SK-N-SH (cell line): ENCODE measurements at regions not wholly inside any gene's neighbourhood (a gene's known extent, or its start where the extent isn't known, plus 50 kb on each side); places are given as distances from the start of the nearest gene placed in this dataset.

Experiments
- CTCF ChIA-PET: fragments of 300-600, 350-600 bp; formaldehyde crosslinking; extraction: SDS; loops from one replicate; lab custom pipeline; 2021; lab: Yijun Ruan, JAX
- POLR2A ChIA-PET: fragments of 350-600 bp; sonication (Branson Sonifier 250); formaldehyde crosslinking; extraction: SDS; loops from one replicate; lab custom pipeline; 2020; ENCODE audit warnings: antibody characterized with exemption, inconsistent platforms; lab: Yijun Ruan, JAX
- DNase-seq: peaks from one replicate; pipeline ENCODE4 v3.0.0; 2012
- H2AFZ ChIP-seq: fragments of 200-600 bp; sonication (generic); 2 replicates; pipeline ENCODE4 v1.8.1; 2016; ENCODE audit warnings: antibody characterized with exemption, mild to moderate bottlenecking, low read depth
- H3F3A ChIP-seq: fragments of 200-600 bp; sonication (generic); replicated peaks from 2 replicates; pipeline ENCODE3; 2016; ENCODE audit warnings: antibody characterized with exemption, mild to moderate bottlenecking; ENCODE audit not compliant: insufficient read depth
- H3K27ac ChIP-seq, 2 experiments: fragments of 200-500 bp in 1 of 2; fragments of 200-600 bp in 1 of 2; sonication (Bioruptor generic) in 1 of 2; sonication (generic), shearing (Covaris generic) in 1 of 2; 2 replicates each; pipeline versions ENCODE4 v1.5.1 to v1.6.1; 2014 to 2016; ENCODE audit warnings: low read depth in 2 of 2, inconsistent platforms in 1 of 2, low read length in 1 of 2, mild to moderate bottlenecking in 1 of 2, mixed read lengths in 1 of 2
- H3K27me3 ChIP-seq: fragments of 200-600 bp; sonication (generic), shearing (Covaris generic); 2 replicates; pipeline ENCODE4 v1.6.1; 2016; ENCODE audit warnings: mixed run types; ENCODE audit not compliant: insufficient read depth
- H3K36me3 ChIP-seq, 2 experiments: fragments of 200-500 bp in 1 of 2; fragments of 200-600 bp in 1 of 2; sonication (Bioruptor generic) in 1 of 2; sonication (generic) in 1 of 2; replicated peaks in 1 of 2; 2 replicates each; pipeline versions ENCODE3 to v1.5.1; 2014 to 2016; ENCODE audit warnings: low read length in 1 of 2, mild to moderate bottlenecking in 1 of 2; ENCODE audit not compliant: insufficient read depth in 2 of 2, control insufficient read depth in 1 of 2
- H3K4me1 ChIP-seq, 2 experiments: fragments of 200-500 bp in 1 of 2; fragments of 200-600 bp in 1 of 2; sonication (Bioruptor generic) in 1 of 2; sonication (generic), shearing (Covaris generic) in 1 of 2; 2 replicates each; pipeline versions ENCODE4 v1.5.1 to v1.6.1; 2014 to 2016; ENCODE audit warnings: low read depth in 1 of 2, low read length in 1 of 2, mixed run types in 1 of 2; ENCODE audit not compliant: insufficient read depth in 2 of 2, control insufficient read depth in 1 of 2
- H3K4me2 ChIP-seq: fragments of 200-600 bp; sonication (generic), shearing (Covaris generic); 2 replicates; pipeline ENCODE4 v1.6.1; 2017; ENCODE audit warnings: mixed run types
- H3K4me3 ChIP-seq, 2 experiments: fragments of 200-500 bp in 1 of 2; fragments of 200-600 bp in 1 of 2; sonication (Bioruptor generic) in 1 of 2; sonication (generic), shearing (Covaris generic) in 1 of 2; 2 replicates each; pipeline versions ENCODE4 v1.5.1 to v1.8.1; 2014 to 2016; ENCODE audit warnings: low read depth in 2 of 2, inconsistent platforms in 1 of 2, low read length in 1 of 2, mild to moderate bottlenecking in 1 of 2, mixed read lengths in 1 of 2, moderate library complexity in 1 of 2
- H3K79me2 ChIP-seq: fragments of 200-600 bp; sonication (generic); 2 replicates; pipeline ENCODE4 v1.8.1; 2017; ENCODE audit warnings: mild to moderate bottlenecking; ENCODE audit not compliant: insufficient read depth
- H3K9ac ChIP-seq: fragments of 200-600 bp; sonication (generic); 2 replicates; pipeline ENCODE4 v1.6.1; 2017; ENCODE audit warnings: mixed run types
- H3K9me2 ChIP-seq: fragments of 200-600 bp; sonication (generic); 2 replicates; pipeline ENCODE4 v1.6.1; 2017; ENCODE audit warnings: mixed run types
- H3K9me3 ChIP-seq: fragments of 200-600 bp; sonication (generic); 2 replicates; pipeline ENCODE4 v1.6.1; 2017; ENCODE audit warnings: mixed run types, mild to moderate bottlenecking, moderate library complexity
- H4K20me1 ChIP-seq: fragments of 200-600 bp; sonication (generic); 2 replicates; pipeline ENCODE4 v1.6.1; 2017; ENCODE audit warnings: mild to moderate bottlenecking, mixed run types; ENCODE audit not compliant: insufficient read depth
- CHD2 ChIP-seq: fragments of 150-350 bp; IDR thresholded peaks from 2 replicates; pipeline ENCODE4 v1.6.1; 2018; ENCODE audit warnings: low read length; ENCODE audit not compliant: partially characterized antibody
- ELF1 ChIP-seq: IDR thresholded peaks from 2 replicates; pipeline ENCODE4 v1.4.0; 2012
- EP300 ChIP-seq, 2 experiments: IDR thresholded peaks; 2 replicates each; pipeline versions ENCODE4 v1.4.0 to v1.6.1; 2012; ENCODE audit warnings: borderline replicate concordance in 1 of 2, low read depth in 1 of 2, low read length in 1 of 2
- FOSL2 ChIP-seq: IDR thresholded peaks from 2 replicates; pipeline ENCODE4 v1.4.0; 2012; ENCODE audit warnings: low read depth, mild to moderate bottlenecking, moderate library complexity, borderline replicate concordance
- GABPA ChIP-seq: IDR thresholded peaks from 2 replicates; pipeline ENCODE4 v1.4.0; 2012; ENCODE audit warnings: low read depth, mild to moderate bottlenecking
- GATA2 ChIP-seq: sonication (generic); formaldehyde crosslinking; IDR thresholded peaks from 2 replicates; pipeline ENCODE4 v1.5.0; 2020; ENCODE audit warnings: mild to moderate bottlenecking, missing genetic modification reagents
- IRF3 ChIP-seq: fragments of 150-350 bp; IDR thresholded peaks from 2 replicates; pipeline ENCODE4 v1.6.1; 2016; ENCODE audit warnings: mild to moderate bottlenecking, low read depth, low read length
- MXI1 ChIP-seq: IDR thresholded peaks from 2 replicates; pipeline ENCODE4 v1.6.1; 2012; ENCODE audit warnings: mild to moderate bottlenecking, low read depth, low read length, improper control_type of control experiment
- NRF1 ChIP-seq: IDR thresholded peaks from 2 replicates; pipeline ENCODE4 v1.6.1; 2012; ENCODE audit warnings: low read depth, mild to moderate bottlenecking, low read length
- POLR2AphosphoS5 ChIP-seq: IDR thresholded peaks from 2 replicates; pipeline ENCODE4 v1.6.1; 2012; ENCODE audit warnings: low read depth, low read length
- RAD21 ChIP-seq: IDR thresholded peaks from 2 replicates; pipeline ENCODE4 v1.6.1; 2012; ENCODE audit warnings: mild to moderate bottlenecking, low read length
- REST ChIP-seq: IDR thresholded peaks from 2 replicates; pipeline ENCODE4 v1.6.1; 2012; ENCODE audit warnings: mild to moderate bottlenecking, low read depth, low read length, moderate library complexity
- SIN3A ChIP-seq: IDR thresholded peaks from 2 replicates; pipeline ENCODE4 v1.6.1; 2012; ENCODE audit warnings: low read depth, mild to moderate bottlenecking, low read length, moderate library complexity, borderline replicate concordance
- SMC3 ChIP-seq: IDR thresholded peaks from 2 replicates; pipeline ENCODE4 v1.6.1; 2012; ENCODE audit warnings: low read depth, low read length, improper control_type of control experiment
- TCF12 ChIP-seq: IDR thresholded peaks from 2 replicates; pipeline ENCODE4 v1.4.0; 2012
- WGBS: methylation state at CpG from one replicate; pipeline ENCODE4 v1.1.6; 2017; ENCODE audit warnings: low lambda C conversion rate; 5-methylcytosine and 5-hydroxymethylcytosine counted together
- TF ChIP-seq, protein P1 (sequence below): IDR thresholded peaks from 2 replicates; pipeline ENCODE4 v1.4.0; 2012; ENCODE audit warnings: low read depth
- TF ChIP-seq, protein P2 (sequence below): IDR thresholded peaks from 2 replicates; pipeline ENCODE4; 2012

- no peak for TF ChIP-seq GATA2 (CRISPR knock-in tag)
- no peak for TF ChIP-seq ELF1
- no peak for TF ChIP-seq MXI1
- no peak for TF ChIP-seq POLR2AphosphoS5
- no peak for TF ChIP-seq NRF1
- TF ChIP-seq, protein P1, sequence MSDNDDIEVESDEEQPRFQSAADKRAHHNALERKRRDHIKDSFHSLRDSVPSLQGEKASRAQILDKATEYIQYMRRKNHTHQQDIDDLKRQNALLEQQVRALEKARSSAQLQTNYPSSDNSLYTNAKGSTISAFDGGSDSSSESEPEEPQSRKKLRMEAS = no peak
- TF ChIP-seq IRF3 = no peak
- TF ChIP-seq FOSL2 = no peak
- no peak for TF ChIP-seq CHD2
- TF ChIP-seq SIN3A = no peak
- TF ChIP-seq, all 33 proteins: peak for 0
- no peak overlapping the region for H3K9ac ChIP-seq
- ChIA-PET CTCF (interaction anchor here (1.3 kb wide), 1 partner anchor 9 kb away, joined by 3 read pairs; no protein-coding TSS in a partner anchor), POLR2A (no interaction called here)
- H3K27ac ChIP-seq = no peak overlapping the region
- peaks cover 0 to under 1% of the 10 kb centered on the region in 2 experiments; a peak in 2 of 4 replicates for H3K4me1 ChIP-seq
- no peaks in the 10 kb centered on the region for H3K79me2 ChIP-seq
- no peaks in the 10 kb centered on the region for H3K36me3 ChIP-seq
- no peaks in the 10 kb centered on the region for H4K20me1 ChIP-seq
- H3K9me2 ChIP-seq = no peaks in the 10 kb centered on the region
- no peak overlapping the region for H2AFZ ChIP-seq
- no peak overlapping the region for H3K4me3 ChIP-seq
- no peaks in the 10 kb centered on the region for H3F3A ChIP-seq
- no peaks in the 10 kb centered on the region for H3K9me3 ChIP-seq
- H3K27me3 ChIP-seq = no peaks in the 10 kb centered on the region
- no peak for DNase-seq
- H3K4me2 ChIP-seq = no peak overlapping the region
Observed at GRCh38 chr10:108771106-108771505, 1152.2 kb downstream of the XPNPEP1 start.

GRCh38 chr10:108765794-108766193 lies 1157.5 kb downstream of the XPNPEP1 start:
- 30% methylated on average over 1 of the region's 1 CpG for WGBS

More at GRCh38 chr10:108765794-108766193, 1157.5 kb downstream of the XPNPEP1 start:
- no peak overlapping the region for H3K27ac ChIP-seq
- TF ChIP-seq GABPA (no peak), MXI1 (no peak), EP300 (IDR thresholded peaks at IDR 0.05; ENCODE audit: borderline replicate concordance in 1 of 2, low read depth in 1 of 2, low read length in 1 of 2) (no peak), SMC3 (no peak), RAD21 (no peak), CHD2 (no peak), TCF12 (no peak), REST (no peak)
- TF ChIP-seq, protein P2, sequence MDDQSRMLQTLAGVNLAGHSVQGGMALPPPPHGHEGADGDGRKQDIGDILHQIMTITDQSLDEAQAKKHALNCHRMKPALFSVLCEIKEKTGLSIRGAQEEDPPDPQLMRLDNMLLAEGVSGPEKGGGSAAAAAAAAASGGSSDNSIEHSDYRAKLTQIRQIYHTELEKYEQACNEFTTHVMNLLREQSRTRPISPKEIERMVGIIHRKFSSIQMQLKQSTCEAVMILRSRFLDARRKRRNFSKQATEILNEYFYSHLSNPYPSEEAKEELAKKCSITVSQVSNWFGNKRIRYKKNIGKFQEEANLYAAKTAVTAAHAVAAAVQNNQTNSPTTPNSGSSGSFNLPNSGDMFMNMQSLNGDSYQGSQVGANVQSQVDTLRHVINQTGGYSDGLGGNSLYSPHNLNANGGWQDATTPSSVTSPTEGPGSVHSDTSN = no peak
- TF ChIP-seq, all 33 proteins: peak for 0
- Histone ChIP-seq H3K79me2 (no peaks in the 10 kb centered on the region), H4K20me1 (no peaks in the 10 kb centered on the region), H3K4me3 (no peak overlapping the region), H3K9me2 (no peaks in the 10 kb centered on the region), H3K27me3 (no peaks in the 10 kb centered on the region), H3K4me2 (no peak overlapping the region), H3F3A (no peaks in the 10 kb centered on the region), H2AFZ (no peak overlapping the region), H3K9me3 (no peaks in the 10 kb centered on the region), H3K9ac (no peak overlapping the region), H3K36me3 (no peaks in the 10 kb centered on the region), H3K4me1 (peaks cover 0 to 4% of the 10 kb centered on the region in 2 experiments; a peak in 1 of 4 replicates)
- ChIA-PET POLR2A (no interaction called here), CTCF (no interaction called here)
- DNase-seq = no peak
